Neural cell (in vitro differentiated cells): ENCODE measurements at regions not wholly inside any gene's neighbourhood (a gene's known extent, or its start where the extent isn't known, plus 50 kb on each side); places are given as distances from the start of the nearest gene placed in this dataset.
A peak's percentile ranks its signal among the peaks of the same experiment; 100 is the strongest.

Experiments used
- H2AFZ ChIP-seq: fragments of 200-600, 300-800 bp; sonication (generic), shearing (Covaris generic); 2 replicates; pipeline ENCODE4 v1.6.0; 2014; ENCODE audit warnings: low read depth, mild to moderate bottlenecking, antibody characterized with exemption, low read length, moderate library complexity
- H3F3A ChIP-seq: fragments of 200-600 bp; shearing (Covaris generic); 2 replicates; pipeline ENCODE4 v1.6.1; 2016; ENCODE audit warnings: mild to moderate bottlenecking, moderate library complexity, mixed read lengths, antibody characterized with exemption, low read length; ENCODE audit not compliant: insufficient read depth, poor library complexity, severe bottlenecking
- H3K27ac ChIP-seq: fragments of 200-600, 300-800 bp; sonication (generic), shearing (Covaris generic); 2 replicates; pipeline ENCODE4 v1.5.1; 2014; ENCODE audit warnings: mild to moderate bottlenecking, low read length, moderate library complexity
- H3K27me3 ChIP-seq: fragments of 300-800, 200-600 bp; sonication (generic), shearing (Covaris generic); 2 replicates; pipeline ENCODE4 v1.6.0; 2014; ENCODE audit warnings: mild to moderate bottlenecking, low read depth, low read length, moderate library complexity; ENCODE audit not compliant: insufficient read depth
- H3K36me3 ChIP-seq: fragments of 300-800, 200-600 bp; sonication (generic), shearing (Covaris generic); 2 replicates; pipeline ENCODE4 v1.5.1; 2014; ENCODE audit warnings: mild to moderate bottlenecking, antibody characterized with exemption, low read length, moderate library complexity; ENCODE audit not compliant: insufficient read depth
- H3K4me2 ChIP-seq: fragments of 300-800, 200-600 bp; sonication (generic), shearing (Covaris generic); 2 replicates; pipeline ENCODE4 v1.6.0; 2014; ENCODE audit warnings: mild to moderate bottlenecking, low read length
- H3K4me3 ChIP-seq: fragments of 300-800, 200-600 bp; sonication (generic), shearing (Covaris generic); 2 replicates; pipeline ENCODE4 v1.5.1; 2014; ENCODE audit warnings: mild to moderate bottlenecking, low read length, moderate library complexity
- H3K79me2 ChIP-seq: fragments of 200-600 bp; shearing (Covaris generic); replicated peaks from 2 replicates; pipeline ENCODE4 v1.6.0; 2014; ENCODE audit warnings: mild to moderate bottlenecking, low read length, moderate library complexity; ENCODE audit not compliant: insufficient read depth
- H3K9ac ChIP-seq: fragments of 300-800, 200-600 bp; sonication (generic), shearing (Covaris generic); 2 replicates; pipeline ENCODE4 v1.6.1; 2016; ENCODE audit warnings: mild to moderate bottlenecking, low read length, mixed read lengths
- H3K9me2 ChIP-seq: fragments of 200-600 bp; shearing (Covaris generic); 2 replicates; pipeline ENCODE4 v1.6.1; 2016; ENCODE audit warnings: mild to moderate bottlenecking, low read length, mixed read lengths; ENCODE audit not compliant: insufficient read depth
- H3K9me3 ChIP-seq: fragments of 200-600, 300-800 bp; sonication (generic), shearing (Covaris generic); 2 replicates; pipeline ENCODE4 v1.6.1; 2016; ENCODE audit warnings: mild to moderate bottlenecking, mixed run types, low read length, moderate library complexity, mixed read lengths
- H4K20me1 ChIP-seq: fragments of 200-600 bp; shearing (Covaris generic); 2 replicates; pipeline ENCODE4 v1.6.1; 2016; ENCODE audit warnings: mild to moderate bottlenecking, mixed run types; ENCODE audit not compliant: insufficient read depth
- CTCF ChIP-seq: fragments of 450-650 bp; IDR thresholded peaks from 2 replicates; pipeline ENCODE4 v1.5.1; 2014; ENCODE audit warnings: antibody characterized with exemption, mild to moderate bottlenecking, moderate library complexity; ENCODE audit not compliant: poor library complexity, severe bottlenecking
- EP300 ChIP-seq: fragments of 450-650 bp; conservative IDR thresholded peaks from 2 replicates; pipeline ENCODE4 v1.6.1; 2014; ENCODE audit warnings: antibody characterized with exemption, mild to moderate bottlenecking, moderate library complexity; ENCODE audit not compliant: poor library complexity, severe bottlenecking
- EZH2 ChIP-seq: fragments of 200-600, 300-800 bp; shearing (Covaris generic), sonication (generic); IDR thresholded peaks from 2 replicates; pipeline ENCODE4 v1.6.1; 2014; ENCODE audit warnings: antibody characterized with exemption, low read length, borderline replicate concordance, mild to moderate bottlenecking; ENCODE audit not compliant: insufficient read depth, poor library complexity, severe bottlenecking
- MXI1 ChIP-seq: fragments of 450-650 bp; conservative IDR thresholded peaks from 2 replicates; pipeline ENCODE4 v1.6.1; 2014; ENCODE audit warnings: antibody characterized with exemption, mild to moderate bottlenecking; ENCODE audit not compliant: poor library complexity, severe bottlenecking
- POLR2AphosphoS5 ChIP-seq: IDR thresholded peaks from 2 replicates; pipeline ENCODE4 v1.6.1; 2012
- RAD21 ChIP-seq: fragments of 450-650 bp; conservative IDR thresholded peaks from 2 replicates; pipeline ENCODE4 v1.6.1; 2014; ENCODE audit warnings: antibody characterized with exemption, mild to moderate bottlenecking, moderate library complexity
- REST ChIP-seq: IDR thresholded peaks from 2 replicates; pipeline ENCODE4 v1.6.1; 2012; ENCODE audit warnings: borderline replicate concordance
- SMC3 ChIP-seq: fragments of 450-650 bp; conservative IDR thresholded peaks from 2 replicates; pipeline ENCODE4 v1.6.1; 2014; ENCODE audit warnings: antibody characterized with exemption, mild to moderate bottlenecking, moderate library complexity; ENCODE audit not compliant: poor library complexity
- TAF1 ChIP-seq: IDR thresholded peaks from 2 replicates; pipeline ENCODE4 v1.6.1; 2012; ENCODE audit warnings: low read depth

DNA sequence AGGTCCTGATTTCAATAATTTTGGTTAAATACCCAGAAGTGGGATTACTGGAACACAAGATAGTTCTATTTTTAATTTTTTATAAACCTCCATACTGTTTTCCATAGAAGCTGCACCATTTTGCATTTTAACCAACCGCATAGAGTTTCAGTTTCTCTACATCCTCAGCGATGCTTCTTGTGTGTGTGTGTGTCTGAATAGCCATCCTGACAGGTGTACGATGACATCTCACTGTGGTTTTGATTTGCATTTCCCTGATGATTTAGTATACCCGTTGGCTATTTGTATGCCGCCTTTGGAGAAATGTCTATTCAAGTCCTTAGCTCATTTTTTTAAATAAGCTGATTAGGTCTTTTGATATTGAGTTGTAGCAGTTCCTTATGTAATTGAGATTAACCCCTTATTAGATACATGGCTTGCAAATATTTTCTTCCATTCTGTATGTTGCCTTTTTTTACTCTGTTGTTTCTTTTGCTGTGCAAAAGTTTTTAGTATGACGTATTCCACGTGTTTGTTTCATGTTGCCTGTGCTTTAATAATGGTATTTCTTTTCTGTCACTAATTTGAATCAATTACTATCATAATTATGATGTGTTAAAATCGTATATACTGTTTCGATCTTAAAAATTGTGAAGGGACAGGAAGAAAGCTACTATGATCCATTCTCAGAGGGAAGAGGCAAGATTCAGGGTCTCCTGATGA lies 227.2 kb upstream of the MON1B start:
- Histone ChIP-seq H3F3A (no peaks in the 10 kb centered on the region), H3K79me2 (no peaks in the 10 kb centered on the region), H2AFZ (no peak overlapping the region), H3K27ac (no peak overlapping the region), H3K9me2 (no peaks in the 10 kb centered on the region), H3K4me3 (no peak overlapping the region), H4K20me1 (no peaks in the 10 kb centered on the region), H3K9ac (no peak overlapping the region), H3K27me3 (no peaks in the 10 kb centered on the region), H3K4me2 (no peak overlapping the region), H3K9me3 (no peaks in the 10 kb centered on the region), H3K36me3 (no peaks in the 10 kb centered on the region)
- TF ChIP-seq EZH2 (no peak), POLR2AphosphoS5 (peak; percentile 24)

DNA sequence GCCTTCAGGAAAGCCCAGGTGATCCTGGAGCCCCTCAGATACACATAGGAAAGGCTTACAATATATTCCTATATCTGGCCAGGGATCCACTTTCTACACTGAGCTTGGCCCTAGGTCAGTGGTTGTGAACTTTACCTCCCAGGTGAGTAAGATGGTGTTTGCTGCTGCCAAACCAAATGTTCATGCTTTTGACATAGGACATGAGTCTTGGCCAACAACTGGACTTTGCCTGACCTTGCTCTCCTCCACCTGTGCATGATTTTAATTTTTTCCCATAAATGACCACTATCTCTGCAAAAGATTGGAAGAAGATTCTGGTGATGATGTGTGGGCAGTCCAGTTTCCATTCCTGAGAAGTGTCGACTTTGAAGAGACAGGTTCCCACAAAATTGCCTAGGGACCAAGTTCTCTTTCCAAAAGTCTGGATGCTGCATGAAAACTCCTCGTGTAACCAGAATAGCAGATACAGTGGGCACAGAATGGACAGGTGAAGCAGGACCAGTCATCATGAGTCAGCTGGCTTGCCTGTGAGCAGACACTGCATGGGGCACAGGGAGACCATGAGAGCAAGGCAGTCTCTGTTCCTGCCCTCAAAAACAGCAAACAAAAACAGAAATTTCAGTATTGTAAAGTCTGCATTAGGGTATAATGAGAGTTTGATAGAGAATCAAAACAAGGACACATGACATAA lies 226.4 kb upstream of the MON1B start:
- Histone ChIP-seq H3F3A (no peaks in the 10 kb centered on the region), H2AFZ (no peak overlapping the region), H3K4me3 (no peak overlapping the region), H3K27me3 (no peaks in the 10 kb centered on the region), H3K9me2 (no peaks in the 10 kb centered on the region), H3K36me3 (no peaks in the 10 kb centered on the region), H4K20me1 (no peaks in the 10 kb centered on the region), H3K9me3 (no peaks in the 10 kb centered on the region), H3K79me2 (no peaks in the 10 kb centered on the region), H3K9ac (no peak overlapping the region), H3K27ac (no peak overlapping the region), H3K4me2 (no peak overlapping the region)
- no peak for TF ChIP-seq EP300
- no peak for TF ChIP-seq SMC3
- no peak for TF ChIP-seq POLR2AphosphoS5
- TF ChIP-seq REST, result no peak
- no peak for TF ChIP-seq CTCF
- no peak for TF ChIP-seq RAD21
- TF ChIP-seq TAF1, result no peak
- no peak for TF ChIP-seq EZH2
- no peak for TF ChIP-seq MXI1
